GM12878 (cell line): ENCODE measurements at regions not wholly inside any gene's neighbourhood (a gene's known extent, or its start where the extent isn't known, plus 50 kb on each side); places are given as distances from the start of the nearest gene placed in this dataset.

Experiments
- ATAC-seq: fragments of 200-7000 bp; cut with Tn5 transposase; 3 replicates; pipeline ENCODE4 v1.9.1; 2020; ENCODE audit warnings: mild to moderate bottlenecking, moderate library complexity
- BruUV-seq: library from RNA; stranded (reverse); fragments of 400-500 nt; replicated peaks from 2 replicates; lab custom pipeline; 2021; lab: Mats Ljungman, UMichigan
- CTCF ChIA-PET: fragments of 300-600 bp; sonication (Branson Sonifier 250); formaldehyde crosslinking; extraction: SDS; loops from one replicate; lab custom pipeline; 2021; ENCODE audit warnings: inconsistent platforms; lab: Yijun Ruan, JAX
- POLR2A ChIA-PET: fragments of 350-600 bp; formaldehyde crosslinking; extraction: SDS; loops from one replicate; lab custom pipeline; 2021; ENCODE audit warnings: inconsistent platforms; lab: Charles Lee
- RAD21 ChIA-PET: fragments of 300-600 bp; sonication (Branson Sonifier 250); formaldehyde crosslinking; loops from one replicate; lab custom pipeline; 2023; ENCODE audit warnings: antibody characterized with exemption; ENCODE audit not compliant: unreplicated experiment; lab: Charles Lee
- SMC1A ChIA-PET: fragments of 300-600 bp; sonication (Branson Sonifier 250); formaldehyde crosslinking; loops from one replicate; lab custom pipeline; 2023; ENCODE audit not compliant: unreplicated experiment, uncharacterized antibody; lab: Charles Lee
- DNase-seq: peaks from one replicate; pipeline ENCODE4 v3.0.0-alpha.2; 2011; ENCODE audit warnings: low read depth, low spot score
- FAIRE-seq: peaks from 3 replicates; lab custom pipeline; 2011; peaks lifted over from hg19 to GRCh38; lab: Jason Lieb, UNC
- H2AFZ ChIP-seq: 2 replicates; pipeline ENCODE4 v1.6.0; 2011; ENCODE audit warnings: low read depth, low read length, control low read depth; ENCODE audit not compliant: control insufficient read depth
- H3K27ac ChIP-seq: 2 replicates; pipeline ENCODE4 v1.5.1; 2011; ENCODE audit warnings: control low read depth; ENCODE audit not compliant: control insufficient read depth, insufficient read depth
- H3K27me3 ChIP-seq, 2 experiments: replicated peaks in 1 of 2; 2 replicates each; pipeline versions ENCODE4 v1.6.0 to v1.6.1; 2011; ENCODE audit warnings: low read length in 1 of 2; ENCODE audit not compliant: control insufficient read depth in 2 of 2, insufficient read depth in 2 of 2
- H3K36me3 ChIP-seq, 2 experiments: 2 replicates each; pipeline ENCODE4 v1.5.1; 2011; ENCODE audit warnings: low read length in 1 of 2; ENCODE audit not compliant: control insufficient read depth in 2 of 2, insufficient read depth in 2 of 2
- H3K4me1 ChIP-seq: 2 replicates; pipeline ENCODE4 v1.6.1; 2011; ENCODE audit warnings: mild to moderate bottlenecking, low read length, moderate library complexity, mixed read lengths; ENCODE audit not compliant: control insufficient read depth, insufficient read depth
- H3K4me2 ChIP-seq: 2 replicates; pipeline ENCODE4 v1.6.0; 2011; ENCODE audit warnings: control low read depth; ENCODE audit not compliant: control insufficient read depth, insufficient read depth
- H3K4me3 ChIP-seq: fragments of 200-600 bp; sonication (generic); 2 replicates; pipeline ENCODE4 v1.5.1; 2016
- H3K79me2 ChIP-seq: 2 replicates; pipeline ENCODE4 v1.6.0; 2011; ENCODE audit warnings: low read length; ENCODE audit not compliant: control insufficient read depth, insufficient read depth
- H3K9ac ChIP-seq: 2 replicates; pipeline ENCODE4 v1.8.0; 2011; ENCODE audit warnings: low read length, control low read depth, mixed read lengths; ENCODE audit not compliant: control insufficient read depth, insufficient read depth
- H3K9me3 ChIP-seq: replicated peaks from 3 replicates; pipeline ENCODE4 v1.5.1; 2011; ENCODE audit warnings: mild to moderate bottlenecking, low read length; ENCODE audit not compliant: control insufficient read depth, insufficient read depth
- H4K20me1 ChIP-seq: 2 replicates; pipeline ENCODE4 v1.6.0; 2011; ENCODE audit not compliant: control insufficient read depth, insufficient read depth
- ATF3 ChIP-seq: IDR thresholded peaks from 2 replicates; pipeline ENCODE4 v1.6.1; 2011; ENCODE audit warnings: low read depth, mild to moderate bottlenecking, low read length, moderate library complexity, borderline replicate concordance; ENCODE audit errors: extremely low read depth
- BACH1 ChIP-seq: fragments of 450-650 bp; IDR thresholded peaks from 2 replicates; pipeline ENCODE4 v1.6.1; 2017; ENCODE audit warnings: mild to moderate bottlenecking, borderline replicate concordance
- CBX3 ChIP-seq: fragments of 200-600 bp; sonication (generic); IDR thresholded peaks from 2 replicates; pipeline ENCODE4 v1.6.1; 2016; ENCODE audit warnings: low read depth, borderline replicate concordance
- MTA2 ChIP-seq: fragments of 450-650 bp; IDR thresholded peaks from 2 replicates; pipeline ENCODE4 v1.6.1; 2016; ENCODE audit warnings: low read depth, mild to moderate bottlenecking, moderate library complexity
- NFYB ChIP-seq: IDR thresholded peaks from 2 replicates; pipeline ENCODE4 v1.6.1; 2011; ENCODE audit warnings: low read depth, mild to moderate bottlenecking, low read length, improper control_type of control experiment, moderate library complexity; ENCODE audit not compliant: insufficient read depth
- PBX3 ChIP-seq: IDR thresholded peaks from 2 replicates; pipeline ENCODE4 v1.6.1; 2011; ENCODE audit warnings: mild to moderate bottlenecking, low read depth, low read length, moderate library complexity; ENCODE audit not compliant: insufficient replicate concordance
- RAD51 ChIP-seq: fragments of 450-650 bp; IDR thresholded peaks from 2 replicates; pipeline ENCODE4 v1.6.1; 2016; ENCODE audit warnings: moderate library complexity, mild to moderate bottlenecking, inconsistent platforms
- SIX5 ChIP-seq: IDR thresholded peaks from 2 replicates; pipeline ENCODE4 v1.6.1; 2011; ENCODE audit warnings: mild to moderate bottlenecking, low read depth, low read length, moderate library complexity; ENCODE audit not compliant: severe bottlenecking
- TCF3 ChIP-seq: IDR thresholded peaks from 2 replicates; pipeline ENCODE4 v1.6.1; 2012; ENCODE audit warnings: low read depth, mild to moderate bottlenecking, low read length, borderline replicate concordance; ENCODE audit not compliant: insufficient read depth
- USF1 ChIP-seq: IDR thresholded peaks from 2 replicates; pipeline ENCODE4 v1.6.1; 2011; ENCODE audit warnings: borderline replicate concordance, low read depth, mild to moderate bottlenecking, moderate library complexity, mixed read lengths, low read length; ENCODE audit not compliant: insufficient read depth; ENCODE audit errors: extremely low read length
- ZNF384 ChIP-seq: IDR thresholded peaks from 2 replicates; pipeline ENCODE4 v1.6.1; 2012; ENCODE audit warnings: low read depth, mild to moderate bottlenecking, low read length, improper control_type of control experiment, borderline replicate concordance
- WGBS: methylation state at CpG from one replicate; pipeline ENCODE4 v1.1.6; 2016; ENCODE audit warnings: low lambda C conversion rate; ENCODE audit not compliant: insufficient replicate concordance, insufficient coverage; ENCODE audit errors: missing lambda C conversion rate; 5-methylcytosine and 5-hydroxymethylcytosine counted together
- in situ Hi-C: fragments of 300-500 bp; cut with MboI; formaldehyde crosslinking; loops from 9 replicates; pipeline ENCODE4 v1.14.3; 2018; ENCODE audit warnings: mixed read lengths
- intact Hi-C: fragments of 100-400 bp; cut with micrococcal nuclease; formaldehyde crosslinking; loops from one replicate; pipeline ENCODE4 v1.14.2; 2022; ENCODE audit not compliant: unreplicated experiment

GRCh38 chr7:89914711-89915110 is 239.6 kb upstream of the STEAP1 start:
- in situ Hi-C loops, result no loop called here
- H3K4me2 ChIP-seq, result no peak overlapping the region
- H3K9ac ChIP-seq, result no peak overlapping the region
- SMC1A ChIA-PET, result interaction anchor here (0.6 kb wide), 1 partner anchor 406 kb away, joined by 3 read pairs; no protein-coding TSS in a partner anchor
- H3K9me3 ChIP-seq, result no peaks in the 10 kb centered on the region
- CTCF ChIA-PET, result no interaction called here
- H3K79me2 ChIP-seq, result no peaks in the 10 kb centered on the region
- no peak overlapping the region for H3K4me3 ChIP-seq
- H3K27me3 ChIP-seq, result no peaks in the 10 kb centered on the region
- H2AFZ ChIP-seq, result no peak overlapping the region
- no peak overlapping the region for H3K27ac ChIP-seq
- ATAC-seq (no peak), FAIRE-seq (no peak), DNase-seq (no peak)
- 0% methylated on average over 2 of the region's 2 CpGs for whole genome bisulfite sequencing
- POLR2A ChIA-PET, result no interaction called here
- intact Hi-C loops, result no loop called here
- TF ChIP-seq TCF3 (no peak), RAD51 (no peak), USF1 (no peak), ATF3 (no peak), CBX3 (no peak), PBX3 (no peak), BACH1 (no peak), MTA2 (no peak), SIX5 (no peak), ZNF384 (no peak), NFYB (no peak)
- no peaks in the 10 kb centered on the region for H3K36me3 ChIP-seq
- H3K4me1 ChIP-seq, result no peaks in the 10 kb centered on the region
- RAD21 ChIA-PET, result no interaction called here
- no peaks in the 10 kb centered on the region for H4K20me1 ChIP-seq
- BruUV-seq, result no TSS peak
